ENCODE measurements at regions not wholly inside any gene's neighbourhood (a gene's known extent, or its start where the extent isn't known, plus 50 kb on each side); places are given as distances from the start of the nearest gene placed in this dataset.
A peak's percentile ranks its signal among the peaks of the same experiment; 100 is the strongest.
"Not testable (repeated sequence)": the region's sequence is repeated elsewhere in the genome, so short reads cannot be mapped to it uniquely, and the experiment has no call there.

DNA sequence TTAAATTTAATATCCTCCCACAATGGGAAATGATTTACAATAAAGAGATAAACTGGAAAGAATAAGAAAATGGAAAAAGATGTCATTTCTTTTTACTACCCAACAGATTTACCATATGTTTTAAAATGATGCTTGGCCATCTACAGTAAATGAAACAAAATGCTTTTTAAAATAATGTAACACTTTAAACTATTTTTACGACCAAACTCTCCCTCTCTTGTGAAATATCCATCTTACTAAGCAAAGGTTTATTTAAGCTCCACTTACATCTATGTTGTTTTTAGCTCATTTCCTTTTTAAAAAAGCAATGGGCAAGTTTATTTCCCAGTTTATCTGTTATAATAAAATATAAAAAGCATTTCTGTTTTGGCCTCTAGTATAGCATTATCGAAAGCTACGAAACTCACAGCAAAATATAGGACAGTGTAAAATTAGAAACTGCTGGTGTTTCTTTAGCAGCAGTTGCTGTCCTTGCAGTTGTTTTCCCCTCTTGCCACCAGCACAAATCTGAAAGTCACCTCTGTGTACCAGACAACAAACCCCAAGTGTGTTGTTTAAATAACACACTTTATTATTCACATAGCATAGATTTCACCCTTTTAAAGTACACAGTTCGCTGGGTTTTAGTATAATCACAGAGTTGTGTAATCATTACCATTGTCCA lies 195.1 kb downstream of the CDRT15L2 start:
- DNase-seq = no peak

DNA sequence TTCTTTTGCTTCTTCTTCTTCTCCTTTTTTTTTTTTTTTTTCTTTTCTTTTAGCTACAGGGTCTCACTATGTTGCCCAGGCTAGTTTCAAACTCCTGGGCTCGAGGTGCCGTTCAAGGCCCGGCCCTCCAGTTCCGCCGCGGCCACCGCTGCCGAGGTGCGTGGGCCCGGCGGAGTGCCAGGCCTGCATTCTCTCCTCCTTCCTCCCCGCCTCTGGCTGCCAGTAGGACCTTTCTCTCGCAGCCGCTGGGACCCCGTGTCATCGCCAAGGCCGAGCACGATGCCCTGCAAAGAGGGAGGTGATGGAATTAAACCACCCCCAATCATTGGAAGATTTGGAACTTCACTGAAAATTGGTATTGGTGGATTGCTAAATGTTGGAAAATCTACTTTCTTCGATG lies 195.8 kb downstream of the CDRT15L2 start:
- no peak for DNase-seq

DNA sequence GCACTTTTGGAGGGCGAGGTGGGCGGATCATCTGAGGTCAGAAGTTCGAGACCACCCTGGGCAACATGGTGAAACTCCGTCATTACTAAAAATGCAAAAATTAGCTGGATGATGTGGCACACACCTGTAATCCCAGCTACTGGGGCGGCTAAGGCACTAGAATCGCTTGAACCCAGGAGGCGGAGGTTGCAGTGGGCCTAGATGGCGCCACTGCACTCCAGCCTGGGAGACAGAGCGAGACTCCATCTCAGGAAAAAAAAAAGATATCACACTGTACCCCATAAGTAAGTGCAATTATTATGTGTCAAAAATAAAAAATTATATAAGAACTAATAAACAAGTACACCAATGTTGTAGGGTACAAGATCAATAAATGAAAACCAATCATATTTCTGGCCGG lies 200.0 kb downstream of the CDRT15L2 start:
- DNase-seq = no peak

DNA sequence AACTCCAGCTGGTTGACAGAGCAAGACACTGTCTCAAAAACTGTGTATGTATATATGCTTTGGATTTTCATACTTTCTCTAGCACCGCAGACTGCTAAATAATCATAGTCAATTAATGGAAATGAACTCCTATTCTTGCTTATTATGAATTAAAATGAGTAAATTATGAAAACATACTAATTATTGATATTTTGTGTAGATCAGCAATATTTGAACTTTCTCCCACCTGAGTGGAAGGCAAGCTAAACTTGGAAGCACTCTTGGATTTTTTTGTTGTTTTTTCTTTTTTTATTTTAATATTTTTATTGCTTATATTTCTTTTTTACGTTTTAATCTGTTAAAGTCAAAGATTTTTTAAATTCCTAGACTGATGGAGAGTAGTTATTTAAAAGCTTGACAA lies 201.7 kb downstream of the CDRT15L2 start:
- DNase-seq = no peak

DNA sequence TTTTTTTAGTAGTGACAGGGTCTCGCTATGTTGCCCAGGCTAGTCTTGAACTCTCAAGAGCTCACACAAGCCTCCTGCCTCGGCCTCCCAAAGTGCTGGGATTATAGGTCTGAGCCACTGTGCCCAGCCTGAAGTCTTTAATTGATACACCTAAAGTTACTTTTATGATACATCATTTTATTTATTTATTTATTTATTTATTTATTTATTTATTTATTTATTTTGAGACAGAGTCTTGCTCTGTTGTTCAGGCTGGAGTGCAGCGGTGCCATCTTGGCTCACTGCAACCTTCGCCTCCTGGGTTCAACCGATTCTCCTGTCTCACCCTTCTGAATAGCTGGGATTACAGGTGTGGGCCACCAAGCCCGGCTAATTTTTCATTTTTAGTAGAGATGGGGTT lies 202.3 kb downstream of the CDRT15L2 start:
- not testable (repeated sequence) for DNase-seq

DNA sequence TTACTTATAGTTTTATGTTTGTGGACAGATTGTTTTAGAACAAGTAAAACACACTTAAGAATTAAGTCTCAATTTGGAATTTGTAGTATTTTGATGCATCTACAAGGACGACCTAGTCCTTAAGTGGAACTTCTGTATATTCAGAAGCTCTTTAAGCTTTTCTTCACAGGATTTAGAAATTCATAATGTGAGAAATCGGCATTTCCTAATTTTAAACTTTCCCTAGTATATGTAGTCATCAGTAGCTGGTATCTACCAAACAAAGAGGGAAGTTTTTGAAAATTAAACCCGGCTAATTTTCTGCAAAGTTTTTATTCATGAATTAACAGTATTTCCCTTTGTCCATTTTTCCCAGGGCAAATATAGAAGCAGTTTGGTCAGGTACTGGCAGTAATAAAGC lies 203.6 kb downstream of the CDRT15L2 start:
- DNase-seq = no peak

DNA sequence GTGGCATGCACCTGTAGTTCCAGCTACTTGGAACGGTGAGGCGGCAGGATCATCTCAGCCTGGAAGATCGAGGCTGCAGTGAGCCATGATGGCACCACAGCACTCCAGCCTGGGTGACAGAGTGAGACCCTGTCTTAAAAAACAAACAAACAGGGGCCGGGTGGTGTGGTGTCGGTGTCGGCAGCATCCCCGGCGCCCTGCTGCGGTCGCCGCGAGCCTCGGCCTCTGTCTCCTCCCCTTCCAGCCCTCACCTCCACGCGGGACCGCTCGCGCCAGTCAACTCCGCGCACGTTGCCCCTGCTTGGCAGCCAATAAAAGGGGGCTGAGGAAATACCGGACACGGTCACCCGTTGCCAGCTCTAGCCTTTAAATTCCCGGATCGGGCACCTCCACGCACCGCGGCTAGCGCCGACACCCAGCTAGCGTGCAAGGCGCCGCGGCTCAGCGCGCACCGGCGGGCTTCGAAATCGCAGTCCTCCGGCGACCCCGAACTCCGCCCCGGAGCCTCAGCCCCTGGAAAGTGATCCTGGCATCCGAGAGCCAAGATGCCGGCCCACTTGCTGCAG lies 204.7 kb downstream of the CDRT15L2 start:
- no peak for DNase-seq

DNA sequence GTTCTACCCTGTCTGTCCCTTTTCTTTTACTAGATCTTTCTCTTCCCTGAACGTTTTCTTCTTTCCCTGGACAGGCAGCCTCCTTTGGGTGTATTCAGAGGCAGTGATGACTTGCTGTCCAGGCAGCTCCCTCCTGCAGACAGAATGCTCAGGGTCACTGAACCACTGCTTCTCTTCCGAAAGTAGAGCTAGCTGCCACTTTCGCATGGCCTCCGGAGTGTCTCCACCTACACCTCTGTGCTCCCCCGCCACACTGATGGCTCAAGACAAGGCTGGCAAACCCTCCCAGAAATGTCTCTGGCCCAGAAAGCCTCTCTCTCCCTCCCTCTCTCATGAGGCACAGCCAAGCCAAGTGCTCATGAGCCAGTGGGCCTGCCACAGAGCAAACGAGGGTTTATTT lies 207.8 kb downstream of the CDRT15L2 start:
- DNase-seq = no peak

DNA sequence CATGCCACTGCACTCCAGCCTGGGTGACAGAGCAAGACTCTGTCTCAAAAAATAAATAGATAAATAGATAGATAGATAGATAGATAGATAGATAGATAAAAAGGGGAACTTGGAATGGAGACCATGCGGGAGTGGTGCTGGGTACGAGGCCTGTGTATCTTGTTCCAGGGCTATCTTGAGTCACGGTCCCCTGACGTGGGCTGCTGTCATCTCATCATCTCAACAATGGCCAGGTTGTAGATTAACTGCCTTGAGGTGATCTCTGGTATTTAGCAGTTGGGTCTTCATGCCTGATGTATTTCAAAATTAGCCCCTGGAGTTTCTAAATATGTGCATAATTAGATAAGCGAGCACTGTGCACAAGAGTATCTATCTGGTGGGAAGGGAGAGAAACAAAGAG lies 212.1 kb downstream of the CDRT15L2 start:
- DNase-seq = no peak

DNA sequence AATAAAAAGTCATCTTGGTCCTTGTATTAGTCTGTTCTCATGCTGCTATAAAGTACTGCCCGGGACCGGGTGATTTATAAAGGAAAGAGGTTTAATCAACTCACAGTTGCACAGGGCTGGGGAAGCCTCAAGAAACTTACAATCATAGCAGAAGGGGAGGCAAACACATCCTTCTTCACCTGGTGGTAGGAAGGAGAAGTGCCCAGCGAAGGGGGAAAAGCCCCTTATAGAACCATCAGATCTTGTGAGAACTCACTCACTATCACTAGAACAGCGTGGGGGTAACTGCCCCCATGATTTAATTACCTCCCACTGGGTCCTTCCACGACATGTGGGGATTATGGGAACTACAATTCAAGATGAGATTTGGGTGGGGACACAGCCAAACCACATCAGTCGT lies 215.0 kb downstream of the CDRT15L2 start:
- DNase-seq = not testable (repeated sequence)

DNA sequence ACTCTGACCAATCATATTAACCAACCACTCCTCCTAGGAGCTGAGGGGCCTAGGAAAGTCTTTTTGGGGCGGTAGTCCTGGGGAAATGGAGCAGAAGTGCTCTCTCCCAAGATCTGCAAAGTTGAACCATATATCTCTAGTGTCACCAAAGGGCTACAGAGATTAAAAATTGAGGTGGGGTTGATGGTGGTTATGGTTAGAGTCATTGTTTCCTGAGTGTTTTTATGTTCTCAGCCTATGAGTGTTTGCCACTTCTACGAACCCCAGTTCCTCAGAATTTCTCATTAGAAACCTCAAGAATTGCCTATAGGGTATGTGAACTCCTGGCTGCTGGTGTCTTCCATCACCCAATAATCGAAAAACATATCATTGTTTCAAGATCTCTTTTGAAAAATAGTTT lies 217.8 kb downstream of the CDRT15L2 start:
- no peak for DNase-seq

DNA sequence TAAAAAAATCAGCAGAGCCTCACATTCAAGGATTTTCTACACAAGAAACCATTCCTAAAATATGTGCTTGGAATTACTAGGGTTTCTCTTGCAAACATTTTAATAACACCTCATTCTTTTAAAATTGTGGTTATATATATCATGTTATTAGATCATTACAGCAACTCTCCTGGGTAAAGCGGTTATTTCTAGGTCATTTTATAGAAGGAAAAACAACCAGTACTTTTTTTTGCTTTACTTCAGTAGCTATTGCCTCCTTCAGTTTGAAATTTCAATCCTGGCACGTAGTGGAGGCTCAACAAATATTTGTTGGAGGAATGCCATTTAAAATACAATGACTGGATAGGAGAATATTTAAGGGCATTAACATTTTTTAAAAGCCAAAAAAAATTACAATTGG lies 220.6 kb downstream of the CDRT15L2 start:
- no peak for DNase-seq

DNA sequence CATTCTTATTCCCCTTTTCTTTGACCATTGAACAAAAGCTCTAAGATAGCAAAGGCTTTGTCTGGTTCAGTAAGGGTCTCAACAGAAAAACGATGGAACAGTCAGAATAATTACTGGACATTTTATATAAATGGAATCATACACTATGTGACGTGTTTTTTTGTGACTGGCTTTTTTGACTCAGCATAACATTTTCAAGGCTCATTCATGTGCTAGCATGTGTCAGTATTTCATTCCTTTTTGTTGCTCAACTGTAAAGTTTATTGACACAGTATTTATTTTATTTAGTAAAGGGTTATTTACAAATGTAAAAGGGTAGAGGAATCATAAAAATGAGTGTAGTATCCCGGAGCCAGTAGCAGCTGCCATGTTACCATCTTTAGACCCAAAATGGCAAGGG lies 226.2 kb downstream of the CDRT15L2 start:
- no peak for DNase-seq

DNA sequence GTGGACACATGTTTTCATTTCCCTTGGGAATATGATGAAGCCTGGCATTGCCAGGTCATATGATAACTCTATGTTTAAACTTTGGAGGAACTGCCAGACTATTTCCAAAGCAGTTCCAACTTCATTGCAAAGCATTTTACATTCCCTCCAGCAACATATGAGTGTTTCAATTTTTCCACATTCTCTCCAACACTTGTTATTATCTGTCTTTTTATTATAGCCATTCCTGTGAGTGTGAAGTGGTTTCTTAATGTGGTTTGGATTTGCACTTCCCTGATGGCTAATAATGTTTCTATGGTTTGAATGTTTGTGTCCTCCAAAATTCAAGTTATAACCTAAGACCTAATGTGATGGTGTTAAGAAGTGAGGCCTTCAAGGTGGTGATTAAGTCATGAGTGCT lies 228.0 kb downstream of the CDRT15L2 start:
- DNase-seq = not testable (repeated sequence)

DNA sequence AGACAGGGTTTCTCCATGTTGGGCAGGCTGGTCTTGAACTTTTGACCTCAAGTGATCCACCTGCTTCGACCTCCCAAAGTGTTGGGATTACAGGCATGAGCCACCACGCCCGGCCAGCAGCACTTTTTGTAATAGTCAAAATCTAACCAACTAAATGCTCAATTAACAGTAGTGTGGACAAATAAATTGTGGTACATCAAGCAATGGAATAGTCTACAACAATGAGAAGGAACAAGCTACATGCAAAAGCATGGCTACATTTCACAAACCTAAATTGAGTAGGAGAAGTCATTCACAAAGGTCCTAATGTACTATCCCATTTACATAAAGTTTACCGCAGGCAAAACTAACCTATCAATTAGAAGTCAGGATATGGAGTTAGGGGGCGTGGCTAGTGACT lies 227.4 kb downstream of the USP22 start:
- not testable (repeated sequence) for DNase-seq

DNA sequence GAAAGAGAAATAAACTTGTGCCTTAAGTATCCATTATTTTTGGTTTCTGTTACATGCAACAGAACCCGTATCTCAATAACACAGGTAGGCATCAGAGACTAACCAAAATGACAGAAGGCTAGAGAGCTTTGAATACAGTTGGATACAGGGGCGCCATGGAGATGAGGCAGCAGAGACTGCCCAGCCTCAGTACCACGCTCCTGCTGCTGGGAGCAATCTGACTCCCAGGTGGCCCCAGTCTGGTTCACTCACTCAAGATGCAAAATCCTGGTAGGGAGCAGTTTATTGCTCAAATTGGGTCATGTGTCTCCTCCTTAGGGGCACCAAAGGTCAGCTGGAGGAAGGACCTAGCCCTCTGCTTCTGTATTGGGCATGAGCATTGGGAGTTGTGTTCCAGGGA lies 218.9 kb downstream of the USP22 start:
- DNase-seq = no peak

DNA sequence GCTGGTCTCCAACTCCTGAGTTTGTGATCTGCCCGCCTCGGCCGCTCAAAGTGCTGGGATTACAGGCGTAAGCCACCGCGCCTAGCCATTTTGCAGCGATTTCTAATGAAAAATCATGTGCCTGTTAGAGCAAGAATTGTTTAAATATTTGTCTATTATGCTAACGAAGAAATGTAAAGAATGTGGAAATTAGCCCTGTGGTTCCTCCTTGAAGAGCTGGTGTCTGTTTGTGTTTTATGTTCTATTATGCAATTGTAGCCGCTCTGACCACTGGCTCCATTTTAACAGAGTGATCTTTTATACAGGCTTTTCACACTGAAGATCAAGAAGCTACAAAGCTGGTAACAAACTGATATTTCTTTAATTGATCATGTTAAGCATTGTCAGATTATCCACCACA lies 217.3 kb downstream of the USP22 start:
- DNase-seq = no peak

DNA sequence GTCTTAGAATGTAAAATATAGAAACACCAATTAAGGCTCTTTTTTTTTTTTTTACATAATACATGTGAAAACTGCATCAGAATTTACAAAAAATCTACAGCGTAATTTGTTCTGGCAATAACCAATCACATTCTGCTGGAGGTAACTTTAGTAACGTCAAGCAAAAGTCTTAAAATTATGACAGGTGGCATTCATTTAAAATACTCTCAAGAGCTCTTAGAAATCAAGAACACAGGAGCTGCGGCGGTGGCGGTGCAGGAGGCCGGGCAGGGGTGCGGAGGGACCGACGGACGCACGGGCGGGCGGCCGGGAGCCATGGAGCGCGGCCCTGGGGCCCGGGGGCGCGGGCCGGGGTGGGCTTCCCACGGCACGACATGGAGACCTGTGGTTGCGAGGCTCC lies 202.4 kb downstream of the USP22 start:
- DNase-seq = not testable (repeated sequence)

DNA sequence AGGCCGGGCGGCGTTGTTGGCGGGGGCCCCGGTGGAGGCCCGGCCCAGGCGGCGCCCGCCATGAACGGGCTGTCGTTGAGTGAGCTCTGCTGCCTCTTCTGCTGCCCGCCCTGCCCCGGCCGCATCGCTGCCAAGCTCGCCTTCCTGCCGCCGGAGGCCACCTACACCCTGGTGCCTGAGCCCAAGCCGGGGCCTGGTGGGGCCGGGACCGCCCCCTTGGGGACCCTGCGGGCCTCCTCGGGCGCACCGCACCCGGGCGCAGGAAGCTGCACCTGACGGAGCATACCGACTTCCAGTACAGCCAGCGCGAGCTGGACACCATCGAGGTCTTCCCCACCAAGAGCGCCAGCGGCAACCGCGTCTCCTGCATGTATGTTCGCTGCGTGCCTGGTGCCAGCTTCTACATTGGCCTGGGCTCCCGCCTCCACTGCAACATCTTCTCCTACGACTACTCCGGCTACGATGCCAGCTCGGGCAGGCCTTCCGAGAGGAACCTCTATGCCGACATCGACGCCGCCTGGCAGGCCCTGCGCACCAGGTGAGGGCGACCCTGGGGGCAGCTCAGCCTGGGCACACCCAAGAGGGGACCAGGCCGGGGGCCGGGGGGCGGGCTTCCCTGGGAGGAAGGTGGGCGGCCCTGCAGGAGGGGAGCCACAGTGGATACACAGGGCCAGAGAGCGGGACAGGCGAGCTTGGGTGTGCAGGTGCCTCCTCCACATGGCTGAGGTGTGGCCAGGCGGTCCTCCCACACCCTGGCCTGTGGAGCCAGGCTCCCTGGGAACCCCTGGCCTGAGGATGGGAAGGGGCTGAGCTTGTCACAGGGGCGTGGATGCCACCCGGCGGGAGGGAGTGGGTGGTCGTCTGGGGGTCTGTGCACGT lies 201.6 kb downstream of the USP22 start:
- not testable (repeated sequence) for DNase-seq

DNA sequence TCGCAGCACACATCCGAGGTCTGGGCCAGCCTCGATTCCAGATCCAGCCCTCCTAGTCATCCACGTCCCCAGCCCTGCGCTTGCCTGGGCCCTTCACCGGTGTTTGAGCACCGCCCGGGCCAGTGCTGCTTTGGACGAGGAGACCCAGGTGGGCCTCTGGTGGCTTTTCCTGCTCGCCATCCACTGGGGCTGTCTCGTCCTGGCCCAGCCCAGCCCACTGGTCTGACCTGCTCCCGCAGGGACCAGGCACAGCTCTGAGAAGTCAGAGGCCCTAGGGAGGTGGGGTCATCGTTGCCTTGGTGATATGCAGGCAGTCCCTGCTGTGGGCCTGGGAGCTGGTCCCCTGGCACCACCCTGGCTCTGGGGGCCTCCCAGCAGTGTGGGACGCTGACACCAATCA lies 200.8 kb downstream of the USP22 start:
- not testable (repeated sequence) for DNase-seq

DNA sequence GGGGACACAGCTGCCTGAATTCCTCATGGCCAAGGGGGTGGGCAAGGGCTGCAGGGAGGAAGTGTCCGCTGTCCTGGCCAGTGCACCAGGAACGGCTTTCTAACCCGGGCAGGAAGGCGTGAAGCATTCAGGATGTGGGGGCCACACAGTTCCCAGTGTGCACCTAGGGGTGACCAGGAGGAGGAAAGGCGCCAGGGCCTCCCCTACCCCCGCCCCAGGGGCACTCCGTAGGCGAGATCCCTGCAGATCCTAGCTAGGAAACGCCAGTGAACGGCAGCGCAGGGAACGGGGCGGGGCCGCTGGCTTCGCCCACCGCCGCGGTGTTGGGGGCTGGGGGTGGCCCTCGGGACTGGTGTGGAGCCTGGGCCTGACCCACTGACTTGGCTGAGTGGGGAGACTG lies 199.6 kb downstream of the USP22 start:
- DNase-seq = not testable (repeated sequence)

DNA sequence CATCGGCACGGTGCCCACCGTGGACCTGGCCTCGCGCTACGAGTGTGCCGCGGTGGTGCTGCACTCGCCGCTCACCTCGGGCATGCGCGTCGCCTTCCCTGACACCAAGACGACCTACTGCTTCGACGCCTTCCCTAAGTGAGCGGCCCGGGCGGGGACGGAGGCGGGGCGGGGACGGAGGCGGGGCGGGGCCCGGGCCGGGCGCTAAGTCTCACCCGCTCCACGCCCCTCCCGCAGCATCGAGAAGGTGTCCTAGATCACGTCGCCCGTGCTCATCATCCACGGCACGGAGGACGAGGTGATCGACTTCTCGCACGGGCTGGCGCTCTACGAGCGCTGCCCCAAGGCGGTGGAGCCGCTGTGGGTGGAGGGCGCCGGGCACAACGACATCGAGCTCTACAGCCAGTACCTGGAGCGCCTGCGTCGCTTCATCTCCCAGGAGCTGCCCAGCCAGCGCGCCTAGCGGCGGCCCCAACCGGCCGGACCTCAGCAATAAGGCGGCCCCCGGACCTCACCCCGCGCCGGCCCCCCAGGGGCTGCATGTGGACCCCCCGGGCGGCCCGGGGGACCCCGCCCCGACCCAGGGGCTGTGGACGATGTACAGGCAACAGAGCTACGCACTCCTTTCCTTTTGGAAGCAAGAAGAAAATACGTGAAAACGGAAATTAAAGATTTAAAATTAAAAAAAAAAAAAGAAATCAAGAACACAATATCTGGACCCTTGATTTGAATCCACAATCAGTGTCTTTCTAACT lies 198.8 kb downstream of the USP22 start:
- DNase-seq = peak; percentile 56

DNA sequence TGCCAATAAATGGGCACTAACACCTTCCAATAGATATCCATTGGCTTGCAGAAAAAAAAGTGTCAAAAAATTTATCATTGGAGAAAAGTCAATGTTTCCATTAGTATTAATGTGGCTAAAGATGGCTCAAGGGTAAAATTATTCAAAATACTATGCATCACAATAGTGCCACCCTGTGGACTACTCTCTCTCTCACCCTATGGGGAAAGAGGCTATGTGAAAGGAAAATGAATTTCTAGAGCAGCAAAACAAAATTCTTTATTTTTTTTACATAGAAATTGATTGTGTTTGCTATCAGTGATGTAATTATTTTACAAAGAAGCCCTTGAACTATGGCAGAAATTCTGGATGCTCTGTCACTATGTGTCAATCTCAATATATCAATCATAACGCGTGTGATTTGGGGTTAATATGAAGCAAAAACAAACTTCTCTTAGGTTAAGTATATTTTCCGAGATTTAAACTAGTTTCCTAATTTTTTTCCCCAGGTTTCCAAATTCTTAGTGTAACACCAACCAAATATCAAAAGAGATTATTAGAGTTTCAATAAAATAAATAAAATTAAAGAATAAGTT lies 193.9 kb downstream of the USP22 start:
- not testable (repeated sequence) for DNase-seq

All from NCI-H146 (cell line).